Ovary (tissue), 7 donors: ENCODE measurements at regions not wholly inside any gene's neighbourhood (a gene's known extent, or its start where the extent isn't known, plus 50 kb on each side); places are given as distances from the start of the nearest gene placed in this dataset.

Experiments
- DNase-seq, 5 donors: peaks; one replicate each; pipeline ENCODE4 v3.0.0-alpha.2; 2019 to 2020
- H3K27ac ChIP-seq, 2 donors: fragments of 200-600 bp; one replicate each; pipeline versions ENCODE4 v1.5.1 to v1.8.0; 2019 to 2022
- H3K27me3 ChIP-seq: fragments of 200-600 bp; one replicate; pipeline ENCODE4 v1.8.0; 2022
- H3K36me3 ChIP-seq: fragments of 200-600 bp; sonication (generic); one replicate; pipeline ENCODE4 v1.5.1; 2019
- H3K4me1 ChIP-seq: one replicate; pipeline ENCODE4 v1.8.1; 2013; ENCODE audit warnings: mild to moderate bottlenecking, moderate library complexity; ENCODE audit not compliant: insufficient read depth
- H3K4me3 ChIP-seq: fragments of 200-600 bp; sonication (generic); one replicate; pipeline ENCODE4 v1.5.1; 2017
- H3K9me3 ChIP-seq, 2 donors: fragments of 200-600 bp in 1 of 2; sonication (generic) in 1 of 2; one replicate each; pipeline versions ENCODE4 v1.5.1 to v1.8.1; 2013 to 2019; ENCODE audit warnings: mild to moderate bottlenecking in 1 of 2, moderate library complexity in 1 of 2
- EP300 ChIP-seq: sonication (generic); formaldehyde crosslinking; IDR thresholded peaks from one replicate; pipeline ENCODE4 v1.6.1; 2017; ENCODE audit warnings: antibody characterized with exemption
- POLR2A ChIP-seq: fragments of 450-650 bp; IDR thresholded peaks from one replicate; pipeline ENCODE4 v1.6.1; 2017; ENCODE audit warnings: antibody characterized with exemption, mild to moderate bottlenecking, moderate library complexity
- WGBS, 3 donors: extraction: QIAGEN DNeasy Blood & Tissue Kit in 1 of 3; methylation state at CpG; one replicate each; pipeline versions ENCODE4 v1.1.5 to v1.1.7; 2013 to 2017; 5-methylcytosine and 5-hydroxymethylcytosine counted together
- intact Hi-C, 4 donors: fragments of 100-400 bp; cut with DNase I; formaldehyde crosslinking; loops; one replicate each; pipeline versions ENCODE4 v1.11.0 to v1.15.1; 2022 to 2023
- TF ChIP-seq, protein P1 (sequence below), 3 donors: fragments of 450-650 bp in 2 of 3; fragments of 200-600 bp in 1 of 3; IDR thresholded peaks; one replicate each; pipeline versions ENCODE4 v1.5.1 to v1.8.0; 2016 to 2022; ENCODE audit warnings: antibody characterized with exemption in 3 of 3, mild to moderate bottlenecking in 1 of 3
- donor health status: DM: no; HTN: no; CAD: no; lungs with moderate emphysema.
- donor health status: DM: no; HTN: no; CAD: no.
- donor health status: Bipolar disorder and iron deficiency.
- donor health status: DM: no; HTN: no; CAD: no.
- donor health status: DM: yes; HTN: yes; CAD: no.

DNA sequence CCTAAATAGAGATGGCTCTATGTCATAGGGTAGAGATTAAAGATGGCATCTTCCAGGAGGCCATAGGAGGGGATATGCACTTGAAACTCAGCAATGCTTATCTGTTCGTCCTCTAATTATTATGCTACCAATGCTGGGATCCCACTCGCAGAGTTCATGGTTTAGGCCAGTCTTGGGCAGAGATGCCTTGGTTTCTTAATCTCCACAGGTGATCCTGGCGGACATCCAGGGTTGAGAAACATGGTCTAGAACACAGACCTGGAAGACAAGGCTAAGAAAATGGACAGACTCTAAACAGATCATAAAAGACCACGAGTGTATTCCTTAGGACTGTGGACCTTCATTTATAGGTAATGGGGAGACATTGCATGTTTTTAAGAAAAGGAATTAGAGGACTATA, 70.0 kb upstream of the IRS2 start:
- H3K4me1 ChIP-seq, result no peaks in the 10 kb centered on the region
- no peak overlapping the region for H3K4me3 ChIP-seq
- no peak for TF ChIP-seq POLR2A
- TF ChIP-seq, protein P1, sequence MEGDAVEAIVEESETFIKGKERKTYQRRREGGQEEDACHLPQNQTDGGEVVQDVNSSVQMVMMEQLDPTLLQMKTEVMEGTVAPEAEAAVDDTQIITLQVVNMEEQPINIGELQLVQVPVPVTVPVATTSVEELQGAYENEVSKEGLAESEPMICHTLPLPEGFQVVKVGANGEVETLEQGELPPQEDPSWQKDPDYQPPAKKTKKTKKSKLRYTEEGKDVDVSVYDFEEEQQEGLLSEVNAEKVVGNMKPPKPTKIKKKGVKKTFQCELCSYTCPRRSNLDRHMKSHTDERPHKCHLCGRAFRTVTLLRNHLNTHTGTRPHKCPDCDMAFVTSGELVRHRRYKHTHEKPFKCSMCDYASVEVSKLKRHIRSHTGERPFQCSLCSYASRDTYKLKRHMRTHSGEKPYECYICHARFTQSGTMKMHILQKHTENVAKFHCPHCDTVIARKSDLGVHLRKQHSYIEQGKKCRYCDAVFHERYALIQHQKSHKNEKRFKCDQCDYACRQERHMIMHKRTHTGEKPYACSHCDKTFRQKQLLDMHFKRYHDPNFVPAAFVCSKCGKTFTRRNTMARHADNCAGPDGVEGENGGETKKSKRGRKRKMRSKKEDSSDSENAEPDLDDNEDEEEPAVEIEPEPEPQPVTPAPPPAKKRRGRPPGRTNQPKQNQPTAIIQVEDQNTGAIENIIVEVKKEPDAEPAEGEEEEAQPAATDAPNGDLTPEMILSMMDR (IDR thresholded peaks at IDR 0.05), result no peak
- TF ChIP-seq EP300, result no peak
- no peak overlapping the region for H3K27ac ChIP-seq
- DNase-seq, result no peak
- no peaks in the 10 kb centered on the region for H3K27me3 ChIP-seq
- H3K36me3 ChIP-seq, result no peaks in the 10 kb centered on the region
- intact Hi-C loops, result no loop called here
- WGBS, 3 donors, result 78 to 86% (median 80%) methylated on average over 4 of the region's 4 CpGs
- H3K9me3 ChIP-seq, result no peaks in the 10 kb centered on the region

DNA sequence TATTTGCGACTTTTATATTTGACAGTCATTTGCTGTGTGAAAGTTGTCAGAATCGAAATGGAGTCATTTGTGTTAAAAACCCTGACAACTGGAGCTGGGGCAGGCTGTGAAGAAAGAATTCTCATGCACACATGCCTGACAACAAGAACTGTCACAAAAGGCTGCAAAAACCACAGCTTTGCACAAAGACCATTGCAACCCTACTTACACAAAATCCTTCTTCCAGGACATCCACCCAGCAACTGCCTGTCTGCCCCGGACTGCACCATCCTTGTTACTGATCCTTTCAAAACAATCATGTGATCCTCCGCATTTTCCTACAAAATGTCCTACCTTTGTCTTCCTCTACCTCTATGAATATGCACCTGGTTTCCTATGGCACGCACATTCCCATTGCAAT, 66.8 kb upstream of the IRS2 start:
- Histone ChIP-seq H3K36me3 (no peaks in the 10 kb centered on the region), H3K4me1 (no peaks in the 10 kb centered on the region), H3K27ac (no peak overlapping the region), H3K27me3 (no peaks in the 10 kb centered on the region), H3K4me3 (no peak overlapping the region), H3K9me3 (no peaks in the 10 kb centered on the region)
- intact Hi-C loops, result no loop called here
- TF ChIP-seq POLR2A (no peak), EP300 (no peak)
- TF ChIP-seq, protein P1 (IDR thresholded peaks at IDR 0.05), result no peak
- WGBS, 3 donors, result 84 to 89% (median 87%) methylated on average over 5 of the region's 5 CpGs
- DNase-seq, result no peak

DNA sequence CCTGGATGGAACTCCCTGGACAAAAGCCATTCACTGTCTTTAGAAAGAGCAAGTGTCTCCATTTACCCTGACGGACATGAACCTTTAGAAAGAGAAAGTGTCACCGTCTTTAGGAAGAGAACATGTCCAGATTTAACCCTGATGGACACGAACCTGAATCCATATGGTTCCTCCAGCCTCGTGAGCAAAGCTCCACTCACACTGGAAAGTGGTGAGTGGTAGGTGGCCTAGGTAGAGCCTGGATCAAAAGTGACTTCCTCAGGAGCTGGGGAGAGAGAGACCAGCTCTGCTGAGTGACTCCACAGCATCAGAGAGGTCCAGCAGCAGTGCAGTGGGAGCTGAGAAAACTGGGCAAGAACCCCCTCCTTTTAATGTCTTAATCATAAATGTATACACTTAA, 59.8 kb upstream of the IRS2 start:
- Histone ChIP-seq H3K27me3 (no peaks in the 10 kb centered on the region), H3K36me3 (no peaks in the 10 kb centered on the region), H3K27ac (no peak overlapping the region), H3K9me3 (no peaks in the 10 kb centered on the region), H3K4me3 (no peak overlapping the region), H3K4me1 (no peaks in the 10 kb centered on the region)
- 74 to 79% (median 74%) methylated on average over 4 of the region's 4 CpGs for WGBS, 3 donors
- intact Hi-C loops, result no loop called here
- TF ChIP-seq EP300, result no peak
- TF ChIP-seq POLR2A, result no peak
- TF ChIP-seq, protein P1 (IDR thresholded peaks at IDR 0.05), result no peak
- DNase-seq, result no peak

DNA sequence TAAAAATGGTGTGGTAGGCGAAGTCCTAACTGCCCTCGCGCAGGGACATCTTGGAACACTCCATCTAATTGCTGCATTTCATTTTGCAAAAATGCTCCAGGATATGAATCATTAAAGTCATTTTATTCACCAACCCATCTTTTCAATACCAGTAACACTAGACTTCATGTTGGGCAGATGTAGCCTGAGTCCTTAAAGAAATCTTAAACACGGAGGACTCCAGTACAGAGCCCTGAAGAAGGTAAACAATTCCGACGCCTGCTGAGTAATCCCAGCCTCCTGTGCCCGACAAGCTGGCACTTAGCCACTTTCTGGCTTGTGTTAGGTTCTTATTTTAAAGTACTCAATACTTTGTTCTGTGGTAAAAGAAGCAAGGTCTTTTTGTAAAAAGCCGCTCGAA, 58.0 kb upstream of the IRS2 start:
- H3K27me3 ChIP-seq, result no peaks in the 10 kb centered on the region
- H3K4me1 ChIP-seq, result no peaks in the 10 kb centered on the region
- H3K27ac ChIP-seq, result no peak overlapping the region
- no peak overlapping the region for H3K4me3 ChIP-seq
- WGBS, 3 donors, result 54 to 69% (median 55%) methylated on average over 9 of the region's 9 CpGs
- TF ChIP-seq POLR2A (no peak), EP300 (no peak)
- DNase-seq, result no peak
- intact Hi-C loops, result no loop called here
- H3K36me3 ChIP-seq, result no peaks in the 10 kb centered on the region
- no peaks in the 10 kb centered on the region for H3K9me3 ChIP-seq

DNA sequence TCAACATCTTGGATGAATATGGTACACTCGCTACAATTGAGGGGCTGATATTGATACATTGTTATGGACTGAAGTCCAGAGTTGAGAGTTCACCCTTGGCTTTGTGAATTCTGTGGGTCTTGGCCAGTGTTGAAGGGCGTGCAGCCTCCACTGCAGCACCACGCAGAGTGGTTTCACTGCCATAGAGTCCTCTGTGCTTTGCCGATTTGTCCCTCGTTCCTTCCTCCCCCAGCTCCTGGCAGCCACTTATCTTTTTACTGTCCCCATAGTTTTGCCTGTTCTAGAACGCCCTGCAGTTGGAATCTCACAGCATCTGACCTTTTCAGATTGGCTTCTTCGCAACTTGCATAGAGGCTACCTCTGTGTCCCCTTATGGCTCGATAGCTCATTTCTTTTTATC, 57.3 kb upstream of the IRS2 start:
- no peak for DNase-seq
- intact Hi-C loops, result no loop called here
- TF ChIP-seq, protein P1 (IDR thresholded peaks at IDR 0.05), result no peak
- TF ChIP-seq EP300 (no peak), POLR2A (no peak)
- H3K4me3 ChIP-seq, result no peak overlapping the region
- H3K9me3 ChIP-seq, result no peaks in the 10 kb centered on the region
- H3K4me1 ChIP-seq, result no peaks in the 10 kb centered on the region
- no peak overlapping the region for H3K27ac ChIP-seq
- no peaks in the 10 kb centered on the region for H3K27me3 ChIP-seq
- no peaks in the 10 kb centered on the region for H3K36me3 ChIP-seq
- WGBS, 3 donors, result 82 to 85% (median 84%) methylated on average over 8 of the region's 8 CpGs
